Body of pancreas (tissue), 4 donors: ENCODE measurements at regions not wholly inside any gene's neighbourhood (a gene's known extent, or its start where the extent isn't known, plus 50 kb on each side); places are given as distances from the start of the nearest gene placed in this dataset.

ENCODE experiments used
- ATAC-seq: fragments of 150-250 bp; one replicate; pipeline ENCODE4 v1.9.1; 2016
- DNase-seq, 4 donors: peaks; one replicate each; pipeline ENCODE4 v3.0.0-alpha.2; 2019
- H3K27ac ChIP-seq, 4 donors: fragments of 200-600 bp; sonication (generic); 1 replicate in 3 of 4; 2 replicates in 1 of 4; pipeline versions ENCODE4 v1.5.1 to v1.6.1; 2016 to 2019; ENCODE audit warnings: mild to moderate bottlenecking in 1 of 4, mixed read lengths in 1 of 4, moderate library complexity in 1 of 4
- H3K27me3 ChIP-seq, 2 donors: fragments of 200-600 bp; sonication (generic); one replicate each; pipeline ENCODE4 v1.6.0; 2016; ENCODE audit warnings: mild to moderate bottlenecking in 1 of 2
- H3K36me3 ChIP-seq, 2 donors: fragments of 200-600 bp; sonication (generic); replicated peaks in 1 of 2; 2 replicates each; pipeline ENCODE4 v1.5.1; 2016; ENCODE audit warnings: low read depth in 2 of 2; ENCODE audit not compliant: insufficient read depth in 1 of 2
- H3K4me1 ChIP-seq: fragments of 200-600 bp; sonication (generic); one replicate; pipeline ENCODE4 v1.6.0; 2016
- H3K4me3 ChIP-seq, 2 donors: fragments of 200-600 bp; sonication (generic); 1 replicate in 1 of 2; 2 replicates in 1 of 2; pipeline ENCODE4 v1.5.1; 2016 to 2019
- H3K9me3 ChIP-seq, 3 donors: fragments of 200-600 bp; sonication (generic); 1 replicate in 2 of 3; 2 replicates in 1 of 3; pipeline ENCODE4 v1.5.1; 2016
- CTCF ChIP-seq, 7 experiments: fragments of 450-650 bp in 4 of 7; fragments of 200-600 bp in 3 of 7; sonication (generic) in 3 of 7; IDR thresholded peaks; one replicate each; pipeline ENCODE4 v1.5.1; 2016 to 2019; ENCODE audit warnings: antibody characterized with exemption in 7 of 7
- POLR2A ChIP-seq, 3 donors: fragments of 450-650 bp; IDR thresholded peaks; one replicate each; pipeline ENCODE4 v1.6.1; 2016; ENCODE audit warnings: antibody characterized with exemption in 3 of 3, mild to moderate bottlenecking in 2 of 3
- WGBS, 2 donors: methylation state at CpG; one replicate each; pipeline ENCODE4 v1.1.5; 2017; 5-methylcytosine and 5-hydroxymethylcytosine counted together
- intact Hi-C: fragments of 100-400 bp; cut with DNase I; formaldehyde crosslinking; loops from one replicate; pipeline ENCODE4 v1.15.1; 2023

- intact Hi-C loops: no loop called here
- ATAC-seq: no peak
- no peak for DNase-seq
- no peaks in the 10 kb centered on the region for H3K9me3 ChIP-seq
- WGBS, 2 donors: 59 to 66% methylated on average over 2 of the region's 2 CpGs
- no peak overlapping the region for H3K4me3 ChIP-seq
- TF ChIP-seq POLR2A (IDR thresholded peaks at IDR 0.05): no peak
- no peak for TF ChIP-seq CTCF (IDR thresholded peaks at IDR 0.05)
- H3K27me3 ChIP-seq: no peaks in the 10 kb centered on the region
- no peaks in the 10 kb centered on the region for H3K36me3 ChIP-seq
- H3K27ac ChIP-seq: no peak overlapping the region
- H3K4me1 ChIP-seq: peaks cover 8% of the 10 kb centered on the region
These were observed 2002.2 kb upstream of the PIK3C3 start for GRCh38 chr18:39952816-39953215.

DNA sequence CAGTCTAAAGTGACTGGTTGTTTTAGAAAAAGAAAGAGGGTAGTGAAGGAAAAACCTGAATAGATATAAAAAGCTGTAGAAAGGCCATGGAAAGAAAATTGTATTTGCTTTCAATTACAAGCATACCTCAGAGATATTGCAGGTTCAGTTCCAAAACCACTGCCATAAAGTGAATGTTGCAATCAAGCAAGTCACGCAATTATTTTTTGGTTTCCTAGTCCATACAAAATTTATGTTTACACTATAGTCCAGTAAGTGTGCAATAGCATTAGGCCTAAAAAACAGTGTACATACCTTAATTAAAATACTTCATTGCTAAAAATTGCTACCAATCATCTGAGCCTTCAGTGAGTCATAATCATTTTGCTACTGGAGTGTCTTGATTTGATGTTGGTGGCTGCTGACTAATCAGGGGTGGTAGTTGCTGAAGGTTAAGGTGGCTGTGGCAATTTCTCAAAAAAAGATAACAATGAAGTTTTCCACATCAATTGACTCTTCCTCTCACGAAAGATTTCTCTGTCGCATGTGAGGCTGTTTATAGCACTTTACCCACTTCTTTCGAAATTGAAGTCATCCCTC is 2003.8 kb upstream of the PIK3C3 start:
- Histone ChIP-seq H3K4me3 (no peak overlapping the region), H3K27me3 (no peaks in the 10 kb centered on the region), H3K9me3 (no peaks in the 10 kb centered on the region), H3K27ac (no peak overlapping the region), H3K4me1 (peaks cover 8% of the 10 kb centered on the region), H3K36me3 (no peaks in the 10 kb centered on the region)
- WGBS, 2 donors: 82 to 90% methylated on average over 4 of the region's 4 CpGs
- no peak for TF ChIP-seq POLR2A (IDR thresholded peaks at IDR 0.05)
- TF ChIP-seq CTCF (IDR thresholded peaks at IDR 0.05): no peak
- DNase-seq (no peak), ATAC-seq (no peak)
- intact Hi-C loops: no loop called here

DNA sequence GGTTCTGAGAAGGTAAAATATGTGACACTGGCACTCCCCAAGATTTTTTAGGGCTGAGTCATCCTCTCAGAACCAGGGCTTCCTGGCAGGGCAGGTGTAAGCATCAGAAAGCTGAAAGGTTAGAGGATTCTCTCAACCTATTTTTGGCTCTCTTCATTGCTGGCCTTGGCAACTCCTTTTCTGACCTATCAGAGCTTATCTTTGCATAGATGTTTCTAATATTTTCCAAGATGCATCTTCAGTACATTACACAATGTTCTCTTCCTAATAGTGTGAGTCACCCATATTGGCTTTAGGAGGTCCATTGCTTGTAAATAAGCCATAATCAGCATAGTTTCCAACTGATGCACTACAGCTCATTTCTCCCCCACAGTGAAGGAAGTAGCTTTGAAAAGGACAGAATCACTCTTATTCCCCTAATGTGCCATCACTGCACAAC is 2008.4 kb upstream of the PIK3C3 start:
- intact Hi-C loops: no loop called here
- Histone ChIP-seq H3K4me1 (no peaks in the 10 kb centered on the region), H3K27me3 (no peaks in the 10 kb centered on the region), H3K4me3 (no peak overlapping the region), H3K27ac (no peak overlapping the region), H3K36me3 (no peaks in the 10 kb centered on the region), H3K9me3 (no peaks in the 10 kb centered on the region)
- no peak for TF ChIP-seq POLR2A (IDR thresholded peaks at IDR 0.05)
- TF ChIP-seq CTCF (IDR thresholded peaks at IDR 0.05): no peak
- ATAC-seq (peak; percentile 68), DNase-seq (peak in 3 of 4 donors; percentile 10 to 26 (median 10))

GRCh38 chr18:39945076-39945475 is 2010.0 kb upstream of the PIK3C3 start:
- intact Hi-C loops: no loop called here
- H3K4me3 ChIP-seq: no peak overlapping the region
- DNase-seq (no peak), ATAC-seq (no peak)
- H3K36me3 ChIP-seq: no peaks in the 10 kb centered on the region
- TF ChIP-seq CTCF (IDR thresholded peaks at IDR 0.05) (no peak), POLR2A (IDR thresholded peaks at IDR 0.05) (no peak)
- no peaks in the 10 kb centered on the region for H3K4me1 ChIP-seq
- WGBS, 2 donors: 66 to 86% methylated on average over 2 of the region's 2 CpGs
- H3K27ac ChIP-seq: no peak overlapping the region
- H3K27me3 ChIP-seq: no peaks in the 10 kb centered on the region
- H3K9me3 ChIP-seq: no peaks in the 10 kb centered on the region

DNA sequence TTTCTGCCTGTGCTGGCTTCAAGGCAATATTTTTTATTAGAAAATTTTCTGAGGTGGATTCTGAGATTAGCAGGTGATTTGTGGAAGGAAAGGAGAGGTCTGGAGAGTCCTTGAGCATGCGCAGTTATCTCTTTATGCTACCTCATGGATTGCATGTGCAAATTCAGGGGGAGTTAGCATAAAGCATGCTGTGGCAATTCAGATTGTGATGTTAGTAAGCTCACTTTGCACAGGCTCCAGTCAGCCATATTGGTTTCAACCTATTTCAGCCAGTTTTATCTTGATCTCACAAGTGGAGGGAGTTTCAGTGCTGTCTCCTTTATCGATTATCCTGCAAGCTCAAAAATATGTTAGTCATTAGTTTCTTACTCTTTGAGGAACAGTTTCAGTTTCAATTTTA is 2012.3 kb upstream of the PIK3C3 start:
- H3K9me3 ChIP-seq: no peaks in the 10 kb centered on the region
- intact Hi-C loops: no loop called here

More for the DNA sequence above, 2012.3 kb upstream of the PIK3C3 start:
- TF ChIP-seq CTCF (IDR thresholded peaks at IDR 0.05): no peak
- TF ChIP-seq POLR2A (IDR thresholded peaks at IDR 0.05): no peak
- ATAC-seq (no peak), DNase-seq (no peak)
- Histone ChIP-seq H3K4me3 (no peak overlapping the region), H3K4me1 (no peaks in the 10 kb centered on the region), H3K27ac (no peak overlapping the region), H3K36me3 (no peaks in the 10 kb centered on the region), H3K27me3 (no peaks in the 10 kb centered on the region)
- 45 to 76% methylated on average over 2 of the region's 2 CpGs for WGBS, 2 donors
